ENCODE measurements at regions not wholly inside any gene's neighbourhood (a gene's known extent, or its start where the extent isn't known, plus 50 kb on each side); places are given as distances from the start of the nearest gene placed in this dataset.

- Histone ChIP-seq H3K4me3 (no peak overlapping the region), H3K27me3 (no peaks in the 10 kb centered on the region), H3K36me3 (ENCODE audit: low read depth, missing control alignments) (no peaks in the 10 kb centered on the region), H3K9me3 (no peaks in the 10 kb centered on the region), H3K27ac (no peak overlapping the region), H3K4me1 (no peaks in the 10 kb centered on the region)
- intact Hi-C loops (cut with DNase I; ENCODE audit: low total_unique reads), result no loop called here
- DNase-seq, result no peak
- WGBS, 2 donors, result 85 to 90% methylated on average over 3 of the region's 3 CpGs
- no peak for TF ChIP-seq POLR2A (IDR thresholded peaks at IDR 0.05)
- no peak for TF ChIP-seq CTCF (IDR thresholded peaks at IDR 0.05)
These were observed 557.8 kb upstream of the TLE4 start for GRCh38 chr9:79013715-79014610.

- intact Hi-C loops (cut with DNase I; ENCODE audit: low total_unique reads), result no loop called here
- TF ChIP-seq POLR2A (IDR thresholded peaks at IDR 0.05), result no peak
- no peak for TF ChIP-seq CTCF (IDR thresholded peaks at IDR 0.05)
These were observed 556.7 kb upstream of the TLE4 start for GRCh38 chr9:79014929-79015699.

GRCh38 chr9:79015951-79016350, 555.8 kb upstream of the TLE4 start:
- WGBS, 2 donors, result 87 to 89% methylated on average over 4 of the region's 4 CpGs

More at GRCh38 chr9:79014929-79015699, 556.7 kb upstream of the TLE4 start:
- WGBS, 2 donors, result 69 to 76% methylated on average over 5 of the region's 5 CpGs
- Histone ChIP-seq H3K9me3 (no peaks in the 10 kb centered on the region), H3K27me3 (no peaks in the 10 kb centered on the region), H3K4me3 (no peak overlapping the region), H3K4me1 (no peaks in the 10 kb centered on the region), H3K27ac (no peak overlapping the region), H3K36me3 (ENCODE audit: low read depth, missing control alignments) (no peaks in the 10 kb centered on the region)
- no peak for DNase-seq

GRCh38 chr9:79020276-79020675, 551.5 kb upstream of the TLE4 start:
- no peak for DNase-seq
- Histone ChIP-seq H3K36me3 (ENCODE audit: low read depth, missing control alignments) (no peaks in the 10 kb centered on the region), H3K27me3 (no peaks in the 10 kb centered on the region), H3K4me3 (no peak overlapping the region), H3K27ac (no peak overlapping the region), H3K4me1 (no peaks in the 10 kb centered on the region), H3K9me3 (no peaks in the 10 kb centered on the region)
- WGBS, 2 donors, result 88 to 92% methylated on average over 5 of the region's 5 CpGs
- intact Hi-C loops (cut with DNase I; ENCODE audit: low total_unique reads), result no loop called here
- TF ChIP-seq CTCF (IDR thresholded peaks at IDR 0.05) (no peak), POLR2A (IDR thresholded peaks at IDR 0.05) (no peak)

More at GRCh38 chr9:79015951-79016350, 555.8 kb upstream of the TLE4 start:
- no peak overlapping the region for H3K27ac ChIP-seq
- no peaks in the 10 kb centered on the region for H3K4me1 ChIP-seq
- DNase-seq, result no peak
- H3K4me3 ChIP-seq, result no peak overlapping the region
- H3K27me3 ChIP-seq, result no peaks in the 10 kb centered on the region
- H3K9me3 ChIP-seq, result no peaks in the 10 kb centered on the region
- no peaks in the 10 kb centered on the region for H3K36me3 ChIP-seq (ENCODE audit: low read depth, missing control alignments)
- TF ChIP-seq CTCF (IDR thresholded peaks at IDR 0.05) (no peak), POLR2A (IDR thresholded peaks at IDR 0.05) (no peak)
- intact Hi-C loops (cut with DNase I; ENCODE audit: low total_unique reads), result no loop called here

All from testis (tissue), 2 donors.